ENCODE measurements at regions not wholly inside any gene's neighbourhood (a gene's known extent, or its start where the extent isn't known, plus 50 kb on each side); places are given as distances from the start of the nearest gene placed in this dataset.

GRCh38 chr10:59550061-59550460, 159.6 kb downstream of the SLC16A9 start:
- no peak for DNase-seq

GRCh38 chr10:59538623-59539022, 171.0 kb downstream of the SLC16A9 start:
- no peak for DNase-seq

- no peak for DNase-seq
These were observed 172.1 kb downstream of the SLC16A9 start for GRCh38 chr10:59537501-59537900.

- DNase-seq = no peak
These were observed 173.3 kb downstream of the SLC16A9 start for GRCh38 chr10:59536167-59537014.

GRCh38 chr10:59524348-59524747, 162.0 kb upstream of the FAM13C start:
- DNase-seq = no peak

- DNase-seq = no peak
These were observed 161.5 kb upstream of the FAM13C start for GRCh38 chr10:59523851-59524250.

- no peak for DNase-seq
These were observed 155.6 kb upstream of the FAM13C start for GRCh38 chr10:59517996-59518395.

GRCh38 chr10:59517341-59517899, 155.1 kb upstream of the FAM13C start:
- DNase-seq = no peak

GRCh38 chr10:59513558-59513957, 151.2 kb upstream of the FAM13C start:
- no peak for DNase-seq

GRCh38 chr10:59512951-59513350, 150.6 kb upstream of the FAM13C start:
- DNase-seq = no peak

GRCh38 chr10:59508956-59509355, 146.6 kb upstream of the FAM13C start:
- DNase-seq = no peak

GRCh38 chr10:59508296-59508695, 145.9 kb upstream of the FAM13C start:
- no peak for DNase-seq

- DNase-seq = no peak
These were observed 143.6 kb upstream of the FAM13C start for GRCh38 chr10:59505926-59506325.

- DNase-seq = no peak
These were observed 137.1 kb upstream of the FAM13C start for GRCh38 chr10:59499460-59499859.

- no peak for DNase-seq
These were observed 130.7 kb upstream of the FAM13C start for GRCh38 chr10:59493017-59493416.

- DNase-seq = no peak
These were observed 117.1 kb upstream of the FAM13C start for GRCh38 chr10:59479426-59479825.

GRCh38 chr10:59470570-59470969, 108.2 kb upstream of the FAM13C start:
- DNase-seq = no peak

- DNase-seq = no peak
These were observed 102.7 kb upstream of the FAM13C start for GRCh38 chr10:59465088-59465487.

GRCh38 chr10:59464483-59464882, 102.1 kb upstream of the FAM13C start:
- no peak for DNase-seq

GRCh38 chr10:59463909-59464308, 101.6 kb upstream of the FAM13C start:
- DNase-seq = no peak

GRCh38 chr10:59460601-59461000, 98.3 kb upstream of the FAM13C start:
- DNase-seq = no peak

- no peak for DNase-seq
These were observed 93.8 kb upstream of the FAM13C start for GRCh38 chr10:59456199-59456598.

- DNase-seq = no peak
These were observed 92.0 kb upstream of the FAM13C start for GRCh38 chr10:59454171-59454919.

- no peak for DNase-seq
These were observed 86.3 kb upstream of the FAM13C start for GRCh38 chr10:59448616-59449015.
